Activated effector memory CD4-positive, alpha-beta T cell treated with anti-CD3 and anti-CD28 coated beads, Interleukin-2, amount 50 U/mL, for 16 hours (primary cell): ENCODE measurements at regions not wholly inside any gene's neighbourhood (a gene's known extent, or its start where the extent isn't known, plus 50 kb on each side); places are given as distances from the start of the nearest gene placed in this dataset.
"Not testable (repeated sequence)": the region's sequence is repeated elsewhere in the genome, so short reads cannot be mapped to it uniquely, and the experiment has no call there.

Experiments used
- DNase-seq: peaks from one replicate; pipeline ENCODE4 v3.0.0-alpha.2; 2020

DNA sequence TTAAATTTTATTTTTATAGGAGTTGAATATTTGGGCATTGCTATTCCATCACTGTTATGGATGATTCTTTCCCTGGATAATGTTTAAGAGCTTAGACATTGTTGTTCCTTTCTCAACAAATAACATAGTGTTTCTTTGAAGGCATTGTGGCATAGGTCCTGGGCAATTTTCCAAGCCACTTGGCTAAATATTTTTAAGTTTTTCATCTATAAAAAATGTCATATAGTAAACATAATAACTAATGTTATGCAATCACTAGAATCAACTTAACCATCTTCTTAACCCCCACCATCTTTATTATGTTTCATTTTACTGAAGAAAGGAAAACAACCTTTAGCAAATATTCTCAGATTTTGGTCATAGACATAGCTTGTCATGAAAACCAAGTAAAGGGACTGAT, 600.6 kb upstream of the LMO3 start:
- DNase-seq, result no peak

DNA sequence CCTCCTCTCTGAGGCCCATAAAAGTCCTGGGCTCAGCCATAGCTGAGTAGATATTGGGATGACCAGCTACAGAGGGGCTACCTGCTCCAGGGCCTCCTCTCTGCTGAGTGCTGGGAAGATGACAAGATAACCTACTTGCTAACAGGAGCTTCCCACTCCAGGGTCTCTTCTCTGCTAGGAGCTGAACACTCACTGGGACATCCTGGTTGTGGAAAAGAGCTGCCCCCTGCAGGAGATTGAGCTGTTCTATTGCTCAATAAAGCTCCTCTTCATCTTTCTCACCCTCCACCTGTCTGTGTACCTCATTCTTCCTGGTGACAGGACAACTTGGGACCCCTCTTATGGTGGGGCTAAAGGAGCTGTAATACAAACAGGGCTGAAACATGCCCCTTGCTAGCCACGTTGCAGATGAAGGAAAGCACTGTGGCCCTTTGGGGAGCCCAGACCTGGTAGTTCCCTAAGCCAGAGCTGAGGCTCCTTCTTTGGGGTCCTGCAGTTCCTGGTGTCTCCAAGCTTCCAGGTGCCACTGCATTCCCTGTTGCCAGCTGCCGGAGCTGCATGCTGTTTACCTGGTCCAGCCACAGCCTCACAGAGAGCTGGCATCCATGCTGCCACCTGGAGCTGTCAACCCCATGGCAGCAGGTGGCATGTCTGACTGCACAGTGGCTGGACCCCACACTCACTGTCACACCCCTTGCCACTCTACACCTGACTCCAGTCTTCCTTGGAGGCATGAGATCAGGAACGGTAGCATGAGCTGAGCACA, 598.5 kb upstream of the LMO3 start:
- DNase-seq, result no peak

GRCh38 chr12:17203497-17203896, 597.5 kb upstream of the LMO3 start:
- DNase-seq, result no peak

DNA sequence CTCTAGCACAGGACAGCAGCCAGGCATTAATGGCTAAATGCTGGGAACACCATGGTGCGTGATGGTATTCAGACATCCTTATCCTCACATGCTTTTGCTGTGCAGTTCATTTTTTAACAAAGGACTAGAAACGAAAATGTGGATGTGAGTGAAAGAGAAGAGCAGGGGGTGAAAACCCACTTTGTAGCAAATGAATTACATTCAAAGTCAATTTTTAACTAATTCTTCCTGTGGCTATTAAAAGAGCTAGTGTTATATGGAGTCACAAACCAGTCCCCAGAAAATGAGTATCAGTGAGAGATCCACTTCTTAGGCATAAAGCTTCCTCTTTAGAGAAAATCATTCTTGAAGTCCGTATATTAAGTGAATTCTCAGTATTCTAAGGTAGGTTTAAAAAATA, 592.0 kb upstream of the LMO3 start:
- no peak for DNase-seq

DNA sequence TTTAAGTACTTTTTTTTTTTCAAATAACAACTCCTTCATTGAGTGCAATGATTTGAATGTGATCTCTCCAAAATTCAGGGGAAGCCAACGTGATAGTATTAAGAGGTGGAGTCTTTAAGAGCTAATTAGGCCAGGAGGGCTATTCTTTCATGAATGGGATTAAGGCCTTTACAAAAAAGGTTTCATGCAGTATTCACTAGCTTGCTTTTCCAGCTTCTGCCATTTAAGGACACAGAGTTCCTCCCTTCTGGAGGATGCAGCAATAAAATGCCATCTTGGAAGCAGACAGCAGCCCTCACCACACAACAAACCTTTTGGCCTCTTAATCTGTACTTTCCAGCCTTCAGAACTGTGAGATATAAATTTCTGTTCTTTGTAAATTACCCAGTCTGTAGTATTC, 586.8 kb upstream of the LMO3 start:
- DNase-seq, result no peak

- no peak for DNase-seq
These were observed 563.9 kb upstream of the LMO3 start for GRCh38 chr12:17169726-17170471.

- no peak for DNase-seq
These were observed 553.7 kb upstream of the LMO3 start for GRCh38 chr12:17159506-17160300.

- DNase-seq, result no peak
These were observed 552.2 kb upstream of the LMO3 start for GRCh38 chr12:17158201-17158600.

GRCh38 chr12:17151917-17152316, 546.0 kb upstream of the LMO3 start:
- no peak for DNase-seq

DNA sequence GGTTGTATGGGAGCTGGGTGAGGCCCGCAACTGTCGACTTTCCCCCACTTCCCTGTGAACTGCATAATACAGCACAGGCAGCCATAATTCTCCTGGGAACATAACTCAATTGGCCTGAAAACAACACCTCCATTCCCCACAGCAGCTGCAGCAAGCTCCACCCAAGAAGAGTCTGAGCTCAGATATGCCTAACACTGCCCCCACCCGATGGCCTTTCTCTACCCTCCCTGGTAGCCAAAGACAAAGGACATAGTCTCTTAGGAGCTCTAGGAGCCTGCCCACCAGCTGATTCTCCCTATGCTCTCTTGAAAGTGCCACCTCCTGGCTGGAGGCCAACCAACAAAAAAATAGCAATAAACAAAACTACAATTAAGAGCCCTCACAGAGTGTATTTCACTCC, 542.7 kb upstream of the LMO3 start:
- no peak for DNase-seq

GRCh38 chr12:17142856-17143255, 536.9 kb upstream of the LMO3 start:
- no peak for DNase-seq

- no peak for DNase-seq
These were observed 534.0 kb upstream of the LMO3 start for GRCh38 chr12:17139931-17140330.

GRCh38 chr12:17137396-17137795, 531.4 kb upstream of the LMO3 start:
- no peak for DNase-seq

- DNase-seq, result no peak
These were observed 528.4 kb upstream of the LMO3 start for GRCh38 chr12:17134315-17134714.

DNA sequence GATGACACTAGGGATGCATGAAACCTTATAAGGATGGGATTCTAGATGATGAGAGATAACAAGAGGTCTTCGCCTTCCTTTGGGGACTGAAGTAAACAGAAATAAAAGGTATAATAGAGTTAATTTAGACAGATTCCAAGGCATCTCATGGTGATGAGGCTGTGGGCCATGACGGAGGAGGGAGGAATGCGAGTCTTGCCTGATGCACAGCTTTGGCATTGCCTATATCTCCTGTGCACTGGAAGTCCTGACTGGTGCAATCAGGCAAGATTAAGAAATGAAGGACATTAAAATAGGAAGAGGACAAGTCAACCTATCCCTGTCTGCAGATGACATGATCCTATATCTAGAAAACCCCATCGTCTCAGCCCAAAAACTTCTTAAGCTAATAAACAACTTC, 526.4 kb upstream of the LMO3 start:
- no peak for DNase-seq

DNA sequence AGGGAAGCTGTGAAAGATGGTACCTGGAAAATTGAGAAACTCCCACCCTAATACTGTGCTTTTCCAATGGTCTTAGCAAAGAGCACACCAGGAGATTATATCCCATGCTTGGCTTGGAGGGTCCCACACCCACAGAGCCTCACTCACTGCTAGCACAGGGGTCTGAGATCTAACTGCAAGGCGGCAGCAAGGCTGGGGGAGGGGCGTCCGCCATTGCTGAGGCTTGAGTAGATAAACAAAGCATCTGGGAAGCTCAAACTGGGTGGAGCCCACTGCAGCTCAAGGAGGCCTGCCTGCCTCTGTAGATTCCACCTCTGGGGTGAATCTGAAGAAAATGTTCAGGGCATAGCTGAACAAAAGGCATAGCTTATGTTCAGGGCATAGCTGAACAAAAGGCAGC, 510.6 kb upstream of the LMO3 start:
- DNase-seq, result not testable (repeated sequence)

GRCh38 chr12:17110316-17110715, 504.4 kb upstream of the LMO3 start:
- no peak for DNase-seq

DNA sequence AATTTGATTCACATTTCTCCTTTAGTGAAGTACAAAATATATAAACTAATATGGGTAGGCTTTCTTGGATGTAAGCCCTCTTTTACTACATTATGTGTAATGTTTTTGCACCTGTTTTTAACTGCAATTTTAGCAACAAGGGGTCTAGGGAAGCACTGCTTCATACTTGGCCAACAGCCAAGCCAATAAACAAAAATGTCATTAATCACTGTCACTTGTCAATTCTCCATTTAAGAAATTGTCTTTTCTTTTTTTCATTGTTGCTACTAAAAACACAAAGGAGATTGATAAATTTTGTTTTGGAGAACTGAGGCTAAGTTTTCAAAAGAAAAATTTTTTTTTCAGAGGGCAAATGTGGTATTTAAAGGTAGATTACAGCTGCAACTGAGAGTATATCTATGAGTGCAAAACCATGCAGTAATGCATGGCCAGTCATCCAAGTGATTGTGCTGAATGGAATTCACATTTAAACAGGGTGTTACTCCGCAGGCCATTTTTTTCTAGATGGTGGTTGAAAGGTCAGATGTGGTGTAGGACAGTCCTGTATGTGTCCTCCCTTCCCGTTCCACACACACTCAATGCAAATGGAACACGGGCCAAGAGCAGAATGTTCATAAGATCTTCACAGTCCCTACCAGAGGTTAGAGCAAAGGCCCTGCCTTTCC, 503.0 kb upstream of the LMO3 start:
- no peak for DNase-seq

DNA sequence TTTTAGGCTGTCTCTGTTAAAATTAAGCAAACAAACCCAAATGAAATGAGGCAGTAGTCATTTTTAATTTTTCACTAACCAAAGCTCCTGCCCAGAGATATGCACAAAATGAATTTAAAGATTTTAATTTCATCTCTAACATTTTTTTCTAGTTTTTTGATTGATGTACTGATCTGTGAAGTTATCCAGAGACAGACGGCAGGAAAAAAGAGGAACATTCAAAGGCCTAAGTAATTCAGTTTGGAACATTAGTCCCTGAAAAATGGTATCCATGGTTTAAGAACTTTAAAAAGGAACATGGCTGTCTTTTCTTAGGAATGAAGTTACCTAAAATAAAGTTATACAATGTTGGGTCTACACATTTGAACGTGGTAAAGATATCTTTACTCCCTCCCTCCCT, 498.8 kb upstream of the LMO3 start:
- no peak for DNase-seq

DNA sequence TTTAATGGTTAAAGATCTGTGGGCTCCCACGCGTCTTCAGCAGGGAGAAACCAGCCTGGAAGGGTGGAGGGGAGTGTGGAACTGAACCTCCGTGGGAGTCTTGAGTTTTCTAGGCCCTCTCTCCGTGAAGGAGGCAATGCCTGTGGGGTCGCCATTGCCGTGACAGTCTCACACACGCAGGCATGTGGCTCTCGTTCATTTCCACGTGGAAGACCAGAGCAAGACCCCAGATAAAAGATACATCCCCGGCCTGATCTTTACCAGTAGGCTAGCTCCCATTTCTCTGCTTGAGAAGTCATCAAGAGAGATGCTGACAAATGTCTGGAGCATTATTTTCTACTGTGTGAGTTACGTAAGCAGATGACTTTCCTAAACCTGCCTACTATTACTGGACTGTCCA, 491.7 kb upstream of the LMO3 start:
- no peak for DNase-seq

GRCh38 chr12:17084831-17085230, 478.9 kb upstream of the LMO3 start:
- no peak for DNase-seq

GRCh38 chr12:17079251-17079909, 473.4 kb upstream of the LMO3 start:
- DNase-seq, result no peak

- no peak for DNase-seq
These were observed 471.6 kb upstream of the LMO3 start for GRCh38 chr12:17077594-17077993.
